HG03139 (cell line): ENCODE measurements at regions not wholly inside any gene's neighbourhood (a gene's known extent, or its start where the extent isn't known, plus 50 kb on each side); places are given as distances from the start of the nearest gene placed in this dataset.

Experiments
- ATAC-seq: cut with Tn5 transposase; IDR thresholded peaks from one replicate; pipeline ENCODE4 v1.9.1; 2021; ENCODE audit not compliant: unreplicated experiment

DNA sequence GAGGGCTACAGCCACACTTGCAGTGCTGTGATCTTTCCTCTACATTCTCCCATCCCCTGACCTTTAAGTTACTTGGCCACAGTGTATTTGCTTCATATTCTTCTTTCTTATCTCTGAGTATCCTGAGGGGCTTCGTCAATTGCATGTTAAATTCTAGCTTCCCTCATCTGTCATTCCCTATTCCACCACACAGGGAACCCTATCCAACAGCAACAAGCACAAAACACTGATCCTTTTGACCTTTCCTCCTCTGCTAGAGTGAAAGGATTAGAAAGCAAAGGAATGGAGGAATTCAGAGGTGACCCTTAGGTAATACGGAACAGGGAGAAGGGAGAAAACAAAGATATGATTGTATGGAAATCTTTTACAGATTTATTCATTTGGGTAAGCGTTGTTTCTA is 1061.7 kb upstream of the TENM4 start:
- no peak for ATAC-seq

DNA sequence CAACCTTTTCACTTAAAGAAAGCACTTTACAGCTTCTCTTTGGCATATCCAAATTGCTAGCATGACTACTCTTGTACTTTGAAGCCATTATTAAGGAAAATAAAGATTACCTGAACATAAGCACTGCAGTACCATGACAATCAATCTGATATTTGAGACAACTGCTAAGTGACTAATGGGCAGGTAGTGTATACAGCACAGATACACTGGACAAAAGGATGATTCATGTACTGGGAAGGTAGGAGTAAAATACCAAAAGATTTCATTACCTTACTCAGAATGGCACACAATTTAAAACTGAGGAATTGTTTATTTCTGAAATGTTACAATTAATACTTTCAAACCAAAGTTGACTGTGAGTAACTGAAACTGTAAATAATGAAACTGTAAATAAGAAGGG is 1054.3 kb upstream of the TENM4 start:
- ATAC-seq = no peak

DNA sequence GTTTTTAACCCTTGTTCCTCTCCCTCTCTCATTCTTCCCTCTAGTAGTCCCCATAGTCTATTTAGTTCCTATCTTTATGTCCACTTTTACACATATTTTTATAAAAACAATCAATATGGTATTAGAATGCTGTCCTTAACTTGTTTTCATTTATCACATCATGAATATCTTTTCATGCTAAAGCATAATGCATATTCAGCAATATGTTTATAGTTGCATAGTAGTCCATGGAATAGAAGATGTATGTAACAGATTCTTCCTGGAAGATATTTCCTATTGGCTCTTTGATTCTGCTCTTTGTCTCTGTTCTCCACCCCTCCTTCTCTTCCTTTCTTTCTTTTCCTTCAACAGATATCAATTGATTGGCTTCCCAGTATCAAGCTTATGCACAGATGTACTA is 1047.1 kb upstream of the TENM4 start:
- no peak for ATAC-seq

DNA sequence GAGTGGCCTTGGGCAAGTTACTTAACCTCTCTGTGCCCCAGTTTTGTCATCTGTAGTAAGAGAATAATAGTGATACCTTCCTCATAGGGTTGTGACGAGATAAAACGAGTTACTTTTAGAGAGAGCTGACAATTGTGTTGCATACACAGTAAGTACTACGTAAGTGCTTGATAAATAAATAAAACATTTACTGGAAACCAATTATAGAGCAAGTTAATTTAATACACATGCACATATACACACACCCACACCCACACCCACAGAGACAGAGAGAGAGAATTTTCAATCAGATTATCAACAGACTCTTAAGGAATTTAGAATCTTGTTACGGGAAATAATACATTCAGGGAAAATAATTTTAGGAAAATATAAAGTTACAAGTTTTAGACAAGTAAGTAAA is 1045.8 kb upstream of the TENM4 start:
- no peak for ATAC-seq

DNA sequence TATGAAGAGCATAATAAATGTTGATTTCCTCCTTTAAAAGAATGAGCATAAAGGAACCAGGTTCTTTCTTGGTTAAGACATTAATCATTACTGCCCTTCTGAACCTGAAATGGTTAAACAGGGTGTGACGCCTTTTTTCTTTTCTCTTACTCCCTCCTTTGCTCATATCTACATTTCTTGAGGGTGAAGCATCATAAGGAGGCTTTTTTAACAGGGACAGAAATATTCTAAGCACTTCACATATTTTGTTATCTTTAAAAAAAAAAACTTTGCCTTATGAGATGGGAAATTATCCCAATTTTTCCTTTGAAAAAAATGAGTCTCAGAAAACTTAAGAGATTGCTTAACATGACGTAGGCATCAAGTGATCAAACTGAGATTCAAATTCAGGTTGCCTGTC is 1036.3 kb upstream of the TENM4 start:
- no peak for ATAC-seq

DNA sequence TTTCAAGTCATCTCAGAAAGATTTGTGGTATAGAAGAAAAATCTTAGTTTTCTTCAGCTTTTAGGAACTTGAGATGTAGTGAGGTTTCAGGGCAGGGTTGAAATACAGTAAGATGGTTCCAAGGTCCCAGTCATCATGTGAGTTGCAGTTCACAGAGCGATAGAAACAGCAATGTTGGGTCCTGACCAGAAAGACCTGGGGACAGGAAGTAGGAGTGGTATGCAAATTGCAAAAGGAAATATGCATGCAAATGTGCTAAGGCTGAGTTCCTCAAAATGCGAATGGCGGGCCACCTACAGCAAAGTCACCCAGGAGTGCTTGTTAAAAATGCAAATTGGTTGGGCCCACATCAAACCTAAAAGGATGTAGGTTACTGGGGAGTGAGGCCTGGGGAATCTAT is 1032.7 kb upstream of the TENM4 start:
- no peak for ATAC-seq

DNA sequence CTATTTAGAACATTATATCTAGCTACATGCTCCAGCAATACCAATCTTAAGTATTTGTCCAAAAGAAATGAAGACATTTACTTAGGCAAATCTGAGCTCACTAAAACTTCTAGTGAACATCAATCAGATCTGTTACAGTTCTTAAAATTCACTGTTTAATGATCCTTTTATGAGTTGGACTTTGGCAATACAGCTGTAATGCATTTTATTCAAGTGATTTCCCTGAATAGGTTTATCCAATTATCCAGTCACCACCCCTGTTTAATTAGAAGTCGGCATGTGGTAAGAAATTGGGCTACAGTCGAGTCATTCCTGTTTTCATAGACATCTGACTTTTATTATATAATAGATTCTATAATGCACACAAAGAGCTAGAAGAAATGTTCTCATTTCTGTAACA is 1029.0 kb upstream of the TENM4 start:
- no peak for ATAC-seq

DNA sequence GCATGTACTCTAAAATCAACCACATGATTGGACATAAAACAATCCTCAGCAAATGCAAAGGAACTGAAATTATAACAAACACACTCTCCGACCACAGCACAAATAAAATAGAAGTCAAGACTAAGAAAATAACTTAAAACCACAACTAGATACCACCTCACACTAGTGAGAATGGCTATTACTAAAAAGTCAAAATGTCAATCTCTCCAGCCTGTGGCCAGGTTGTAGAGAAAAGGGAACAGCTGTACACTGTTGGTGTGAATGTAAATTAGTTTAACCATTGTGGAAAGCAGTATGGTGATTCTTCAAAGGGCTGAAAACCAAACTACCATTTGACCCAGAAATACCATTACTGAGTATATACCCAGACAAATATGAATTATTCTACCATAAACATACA is 1025.7 kb upstream of the TENM4 start:
- ATAC-seq = no peak

DNA sequence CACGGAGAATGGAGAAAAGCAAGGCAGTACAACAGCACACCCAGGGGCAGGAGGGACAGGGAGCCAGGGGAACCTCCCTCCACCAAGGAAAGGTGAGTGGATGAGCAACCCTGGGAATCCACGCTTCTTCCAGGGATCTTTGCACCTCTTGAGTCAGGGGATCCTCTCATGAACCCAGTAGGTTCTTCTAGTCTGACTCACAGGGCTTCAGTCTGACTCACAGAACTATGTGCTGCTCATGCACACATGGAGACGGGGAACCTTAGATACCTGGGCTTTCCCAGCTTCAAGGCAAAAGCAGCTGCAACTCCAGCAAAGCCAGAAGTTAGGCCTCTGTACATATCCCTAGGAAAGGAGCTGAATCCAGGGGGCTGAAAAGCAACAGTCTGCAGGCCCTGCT is 1021.4 kb upstream of the TENM4 start:
- ATAC-seq = no peak

DNA sequence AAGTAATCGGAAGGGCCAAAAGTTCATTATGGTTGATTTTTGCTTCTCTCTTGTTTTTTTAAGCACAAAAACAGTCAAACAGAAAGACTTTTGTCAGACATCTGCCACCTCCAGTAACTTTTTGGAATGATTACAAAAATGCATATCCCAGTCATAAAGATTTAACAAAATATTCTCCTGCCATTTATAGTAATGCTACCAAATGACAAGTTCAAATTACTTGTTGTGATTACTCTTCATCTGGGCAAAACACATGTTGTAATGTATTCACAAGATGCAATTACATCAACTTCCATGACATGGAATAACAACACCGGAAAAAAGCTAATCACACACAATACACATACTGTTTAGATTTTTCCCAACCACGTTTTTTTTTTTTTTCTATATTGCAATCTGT is 1017.5 kb upstream of the TENM4 start:
- ATAC-seq = no peak

DNA sequence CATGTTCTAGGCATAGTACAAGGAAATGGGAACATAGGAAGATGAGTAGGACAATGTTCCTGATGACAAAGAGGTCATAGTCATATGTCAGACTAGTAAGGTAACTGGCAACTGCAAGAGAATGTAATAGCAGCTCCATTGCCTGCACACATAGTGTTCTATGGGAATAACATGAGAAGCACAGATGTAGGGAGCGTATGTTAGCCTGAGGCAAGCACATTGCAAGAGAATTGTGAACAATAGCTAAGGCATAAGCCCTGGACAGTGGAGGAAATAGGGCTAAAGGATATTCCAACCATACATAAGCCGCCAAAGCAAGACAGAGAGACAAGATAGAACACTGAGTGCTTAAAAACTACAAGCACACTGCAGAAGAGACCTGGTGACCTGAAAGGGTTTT is 1017.0 kb upstream of the TENM4 start:
- ATAC-seq = no peak

DNA sequence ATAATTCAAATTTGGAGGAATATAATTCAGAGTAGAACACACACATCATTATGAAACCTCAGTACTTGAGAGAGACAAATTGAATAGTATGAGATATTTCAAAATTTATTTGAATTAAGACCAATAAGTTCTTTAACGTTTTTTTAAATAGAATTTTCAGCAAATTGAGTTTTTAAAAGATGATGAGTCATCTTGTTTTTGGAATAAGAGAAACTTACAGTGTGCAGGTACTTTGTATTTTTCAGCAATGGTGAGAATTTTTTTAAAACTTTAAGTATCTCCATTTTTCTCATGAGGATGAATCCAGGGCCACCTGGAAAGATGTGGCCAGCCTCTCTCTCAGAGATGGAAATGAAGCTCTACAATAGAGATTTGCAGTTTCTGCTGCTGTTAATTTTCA is 1015.0 kb upstream of the TENM4 start:
- no peak for ATAC-seq

DNA sequence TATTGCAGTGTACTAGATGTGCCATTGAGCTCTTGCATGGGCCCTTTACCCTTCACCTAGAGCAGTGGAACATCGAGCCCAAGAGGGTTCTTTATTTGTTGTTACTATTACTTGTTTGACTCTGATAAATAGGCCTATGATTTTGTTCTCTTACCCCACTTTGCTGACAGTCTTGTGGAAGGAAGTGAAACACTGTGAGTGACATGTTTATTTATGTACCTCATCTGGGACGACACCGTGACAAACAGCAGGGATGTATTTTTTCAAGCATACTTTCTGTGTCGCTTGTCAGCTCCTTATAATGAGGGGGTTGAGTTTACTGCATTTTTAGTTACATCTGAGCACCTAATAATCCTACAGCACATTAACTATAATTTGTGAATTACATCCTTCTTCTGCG is 1010.3 kb upstream of the TENM4 start:
- no peak for ATAC-seq

DNA sequence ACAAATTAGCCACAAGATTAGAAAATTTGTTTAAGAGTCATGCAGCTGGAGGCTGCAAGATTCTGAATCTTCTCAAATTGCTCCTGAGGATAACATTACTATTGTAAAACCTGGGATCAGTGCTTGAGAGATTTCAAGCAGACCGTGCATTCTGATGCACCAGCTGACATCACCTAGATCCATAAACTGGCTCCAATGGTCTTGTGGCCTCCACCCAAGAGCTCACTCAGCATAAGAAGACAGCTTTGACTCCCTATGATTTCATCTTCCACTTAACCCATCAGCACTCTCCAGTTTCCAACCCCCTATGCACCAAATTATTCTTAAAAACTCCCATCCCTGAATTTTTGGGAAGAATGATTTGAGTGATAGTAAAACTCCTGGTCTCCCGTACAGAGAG is 1007.9 kb upstream of the TENM4 start:
- ATAC-seq = no peak

DNA sequence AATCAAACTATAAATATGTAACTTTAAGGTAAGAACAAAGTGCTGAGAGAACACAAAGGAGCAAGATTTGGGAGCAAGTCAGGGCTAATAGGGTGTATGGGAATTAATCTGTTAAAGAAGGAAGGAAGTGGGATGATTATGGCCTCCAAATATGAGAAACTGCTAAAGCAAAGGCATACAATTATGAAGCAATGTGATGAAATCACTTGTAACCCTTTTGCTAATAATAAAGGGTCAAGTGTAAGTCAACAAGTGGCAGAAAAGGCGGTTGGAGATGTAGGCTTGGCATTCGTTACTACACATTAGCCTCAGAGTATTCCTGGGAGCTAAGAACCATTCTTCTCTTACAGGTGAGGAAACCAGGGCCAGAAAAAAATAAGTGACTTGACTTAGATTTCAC is 1002.3 kb upstream of the TENM4 start:
- no peak for ATAC-seq

DNA sequence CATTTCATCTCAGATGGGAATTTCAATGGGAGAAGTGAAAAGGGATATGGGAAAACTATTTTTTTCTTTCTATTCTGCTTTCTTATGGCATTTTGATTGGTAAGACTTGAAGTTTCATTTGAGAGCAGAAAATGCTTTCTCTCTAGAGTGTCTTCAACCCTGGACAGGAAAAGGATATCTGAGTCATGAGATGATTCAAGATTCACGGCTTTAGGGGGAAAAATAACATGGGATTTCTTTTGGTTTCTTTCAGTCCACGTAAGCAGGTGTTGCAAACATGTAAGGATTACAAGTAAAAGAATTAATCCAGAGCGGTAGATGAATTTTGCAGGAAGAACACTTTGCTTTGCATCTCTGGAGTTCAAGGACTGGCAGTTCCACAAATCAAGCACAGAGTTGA is 1001.0 kb upstream of the TENM4 start:
- no peak for ATAC-seq

DNA sequence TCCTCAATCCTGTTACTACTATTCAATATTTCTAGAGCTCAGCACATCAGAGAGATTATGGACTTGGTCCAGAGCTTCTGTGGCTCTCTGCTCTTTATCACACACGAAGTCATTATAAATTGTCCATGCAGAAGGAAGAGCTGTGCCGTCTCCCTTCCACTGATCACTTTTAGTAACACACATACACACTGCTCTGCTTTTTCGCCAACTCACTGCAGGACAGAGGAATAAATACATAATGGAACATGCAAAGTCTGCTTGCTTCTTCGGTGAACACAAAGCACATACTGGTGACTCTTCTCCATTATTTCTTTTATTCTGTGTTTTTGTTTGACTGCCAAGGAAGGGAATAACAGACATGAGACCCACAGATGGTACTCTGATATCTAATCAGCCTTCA is 1000.0 kb upstream of the TENM4 start:
- no peak for ATAC-seq

DNA sequence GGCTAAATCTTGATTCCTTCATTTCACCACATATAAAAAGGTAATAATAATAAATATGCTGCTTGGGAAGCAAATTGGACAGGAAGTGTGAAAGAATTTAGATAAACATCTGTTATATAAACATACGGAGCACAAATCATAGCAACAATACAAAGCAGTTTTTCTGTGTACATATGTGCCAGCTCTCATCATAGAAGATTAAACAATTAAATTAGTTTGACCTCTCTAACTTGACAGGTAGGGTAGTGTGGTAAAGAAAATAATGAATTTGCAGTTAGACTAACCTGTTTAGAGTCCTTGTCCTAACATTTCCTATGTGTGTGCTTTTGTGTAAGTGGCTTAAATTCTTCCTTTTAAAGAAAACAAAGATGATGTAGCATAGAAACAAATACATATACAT is 995.7 kb upstream of the TENM4 start:
- ATAC-seq = no peak

DNA sequence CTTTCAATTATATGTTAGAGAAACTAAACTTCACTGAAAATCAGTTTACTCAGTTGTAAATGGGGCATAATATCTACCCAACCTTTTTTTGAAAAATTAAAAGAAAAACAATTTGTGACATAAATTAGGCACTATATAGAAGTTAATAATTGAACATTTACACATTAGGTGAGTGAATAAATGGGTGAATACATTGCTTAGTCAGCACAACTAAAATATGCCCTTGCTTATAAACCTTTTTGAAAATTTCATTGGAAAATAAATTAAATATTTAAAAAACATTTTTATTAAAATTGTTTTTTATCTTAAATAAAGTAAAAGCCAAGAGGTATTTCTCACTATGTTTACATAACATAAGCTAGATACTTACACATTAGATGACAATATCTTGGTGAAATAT is 994.5 kb upstream of the TENM4 start:
- no peak for ATAC-seq

DNA sequence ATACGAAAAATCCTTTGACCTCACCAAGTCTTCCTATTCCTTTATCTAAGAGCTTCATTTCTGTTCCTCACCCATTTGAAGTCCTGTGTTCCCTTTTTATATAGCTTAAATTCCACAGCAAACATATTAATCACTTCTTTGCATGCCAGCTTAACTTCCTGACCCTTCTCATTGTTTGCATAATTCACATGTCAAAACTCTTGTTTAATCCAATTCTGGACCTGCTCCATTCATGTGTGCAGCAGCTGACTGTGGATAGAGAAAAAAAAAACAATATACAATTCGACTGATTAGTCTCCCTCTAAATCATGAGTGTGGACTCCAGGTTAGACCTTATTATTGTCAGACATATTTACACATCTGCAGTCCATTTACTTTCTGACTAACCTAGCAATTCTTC is 991.2 kb upstream of the TENM4 start:
- no peak for ATAC-seq

DNA sequence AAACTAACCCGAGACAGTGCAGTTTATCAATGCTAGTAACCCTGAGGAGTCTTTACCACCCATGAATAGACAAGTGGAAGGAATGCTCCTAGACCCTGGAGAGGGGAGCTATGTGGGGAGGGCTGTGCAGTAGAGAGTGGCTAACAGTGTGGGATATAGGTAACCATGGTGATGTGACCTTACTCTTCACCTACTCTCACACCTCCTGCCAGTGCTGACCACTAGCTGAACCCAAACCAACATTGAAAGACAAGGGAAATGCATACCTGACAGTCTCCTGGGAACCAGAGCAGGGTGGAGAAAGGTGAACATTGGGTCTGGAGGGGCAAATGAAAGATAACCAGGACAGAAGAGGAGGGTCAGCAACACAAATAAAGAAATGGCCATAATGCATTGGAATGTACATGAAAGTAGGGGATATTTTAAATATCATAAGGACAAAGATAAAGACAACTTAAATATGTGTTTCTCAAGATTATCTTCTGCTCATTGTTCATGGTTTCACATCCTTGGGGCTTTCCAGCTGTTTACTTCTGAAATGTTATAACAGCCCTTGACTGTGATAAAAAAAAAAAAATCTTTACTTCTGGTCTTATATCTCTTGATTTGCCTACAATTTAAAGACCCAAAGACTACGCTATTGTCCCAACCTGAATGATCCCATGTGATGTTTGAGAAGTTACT is 983.3 kb upstream of the TENM4 start:
- ATAC-seq = no peak

DNA sequence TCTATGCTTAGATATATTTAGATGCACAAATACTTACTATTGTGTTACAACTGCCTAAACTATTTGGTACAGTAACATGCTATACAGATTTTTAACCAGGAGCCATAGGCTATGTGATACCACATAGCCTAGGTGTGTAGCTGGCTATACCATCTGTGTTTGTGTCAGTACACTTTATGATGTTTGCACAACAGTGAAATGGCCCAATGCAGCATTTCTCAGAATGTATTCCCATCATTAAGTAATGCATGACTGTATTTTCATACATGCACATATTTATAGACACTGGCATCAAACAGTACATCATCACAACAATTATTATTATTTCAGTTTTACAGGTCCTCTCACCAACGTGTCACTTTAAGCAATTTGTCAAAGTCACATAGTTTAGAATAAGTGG is 979.5 kb upstream of the TENM4 start:
- no peak for ATAC-seq

DNA sequence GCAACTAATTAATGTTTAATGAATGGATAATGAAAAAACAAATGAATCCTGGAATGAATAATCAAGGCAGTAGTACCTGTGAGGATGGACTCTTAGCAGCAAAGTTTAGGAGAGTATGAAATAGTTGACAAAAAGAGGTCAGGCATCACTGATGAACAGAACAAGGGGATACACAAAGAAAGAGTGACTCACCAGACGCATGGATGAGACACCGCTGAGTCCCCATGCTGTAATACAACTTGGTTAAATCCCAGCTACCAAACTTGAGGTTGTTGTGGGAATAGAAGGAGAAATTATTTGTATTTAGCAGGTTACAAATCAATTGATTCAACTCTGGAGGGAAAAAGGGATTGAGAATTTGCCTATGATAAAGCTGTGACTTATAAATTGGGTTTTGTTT is 976.9 kb upstream of the TENM4 start:
- no peak for ATAC-seq

DNA sequence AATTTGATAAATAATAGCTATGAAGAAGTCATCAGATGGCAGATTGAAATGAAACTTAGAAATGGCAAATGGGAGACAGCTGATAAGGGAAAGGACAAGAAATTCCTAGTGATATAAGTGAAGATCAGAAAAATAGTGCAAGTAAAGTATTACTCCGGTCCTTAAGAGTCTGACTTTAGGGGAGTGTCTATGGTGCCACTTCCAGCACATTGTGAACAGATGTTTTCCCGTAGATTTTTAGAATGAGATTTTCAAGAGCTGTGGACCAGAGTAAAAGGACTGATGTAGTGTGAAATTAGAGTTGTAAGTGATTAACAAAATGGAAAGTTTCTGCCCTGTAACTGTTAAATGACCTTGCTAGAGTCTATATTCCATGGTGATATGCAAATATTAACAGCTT is 974.8 kb upstream of the TENM4 start:
- ATAC-seq = no peak
